Thyroid gland (tissue), 4 donors: ENCODE measurements at regions not wholly inside any gene's neighbourhood (a gene's known extent, or its start where the extent isn't known, plus 50 kb on each side); places are given as distances from the start of the nearest gene placed in this dataset.
"Not testable (repeated sequence)": the region's sequence is repeated elsewhere in the genome, so short reads cannot be mapped to it uniquely, and the experiment has no call there.

Source experiments
- DNase-seq, 2 donors: peaks; one replicate each; pipeline ENCODE4 v3.0.0-alpha.2; 2019
- H3K27ac ChIP-seq, 3 donors: fragments of 200-600 bp; sonication (generic); 1 replicate in 2 of 3; 2 replicates in 1 of 3; pipeline ENCODE4 v1.5.1; 2016 to 2019; ENCODE audit warnings: mild to moderate bottlenecking in 1 of 3, moderate library complexity in 1 of 3
- H3K27me3 ChIP-seq: fragments of 200-600 bp; sonication (generic); one replicate; pipeline ENCODE4 v1.5.1; 2019
- H3K36me3 ChIP-seq, 2 donors: fragments of 200-600 bp; sonication (generic); one replicate each; pipeline ENCODE4 v1.5.1; 2016 to 2019
- H3K4me1 ChIP-seq, 2 donors: fragments of 200-600 bp; sonication (generic); one replicate each; pipeline ENCODE4 v1.5.1; 2017 to 2019
- H3K4me3 ChIP-seq, 3 donors: fragments of 200-600 bp; sonication (generic); replicated peaks in 1 of 3; 1 replicate in 2 of 3; 2 replicates in 1 of 3; pipeline ENCODE4 v1.5.1; 2016; ENCODE audit warnings: mild to moderate bottlenecking in 1 of 3
- H3K9me3 ChIP-seq: fragments of 200-600 bp; sonication (generic); one replicate; pipeline ENCODE4 v1.5.1; 2017
- POLR2A ChIP-seq, 2 donors: fragments of 450-650 bp; IDR thresholded peaks; one replicate each; pipeline ENCODE4 v1.6.1; 2017; ENCODE audit warnings: antibody characterized with exemption in 2 of 2, mild to moderate bottlenecking in 2 of 2, moderate library complexity in 1 of 2
- WGBS, 2 donors: methylation state at CpG; one replicate each; pipeline ENCODE4 v1.1.5; 2017; 5-methylcytosine and 5-hydroxymethylcytosine counted together
- intact Hi-C: fragments of 100-400 bp; cut with DNase I; formaldehyde crosslinking; loops from one replicate; pipeline ENCODE4 v1.15.1; 2023
- TF ChIP-seq, protein P1 (sequence below), 6 experiments: fragments of 200-600 bp in 3 of 6; fragments of 450-650 bp in 3 of 6; sonication (generic) in 3 of 6; IDR thresholded peaks; one replicate each; pipeline ENCODE4 v1.5.1; 2016 to 2019; ENCODE audit warnings: antibody characterized with exemption in 6 of 6, mild to moderate bottlenecking in 2 of 6, inconsistent platforms in 1 of 6, moderate library complexity in 1 of 6

DNA sequence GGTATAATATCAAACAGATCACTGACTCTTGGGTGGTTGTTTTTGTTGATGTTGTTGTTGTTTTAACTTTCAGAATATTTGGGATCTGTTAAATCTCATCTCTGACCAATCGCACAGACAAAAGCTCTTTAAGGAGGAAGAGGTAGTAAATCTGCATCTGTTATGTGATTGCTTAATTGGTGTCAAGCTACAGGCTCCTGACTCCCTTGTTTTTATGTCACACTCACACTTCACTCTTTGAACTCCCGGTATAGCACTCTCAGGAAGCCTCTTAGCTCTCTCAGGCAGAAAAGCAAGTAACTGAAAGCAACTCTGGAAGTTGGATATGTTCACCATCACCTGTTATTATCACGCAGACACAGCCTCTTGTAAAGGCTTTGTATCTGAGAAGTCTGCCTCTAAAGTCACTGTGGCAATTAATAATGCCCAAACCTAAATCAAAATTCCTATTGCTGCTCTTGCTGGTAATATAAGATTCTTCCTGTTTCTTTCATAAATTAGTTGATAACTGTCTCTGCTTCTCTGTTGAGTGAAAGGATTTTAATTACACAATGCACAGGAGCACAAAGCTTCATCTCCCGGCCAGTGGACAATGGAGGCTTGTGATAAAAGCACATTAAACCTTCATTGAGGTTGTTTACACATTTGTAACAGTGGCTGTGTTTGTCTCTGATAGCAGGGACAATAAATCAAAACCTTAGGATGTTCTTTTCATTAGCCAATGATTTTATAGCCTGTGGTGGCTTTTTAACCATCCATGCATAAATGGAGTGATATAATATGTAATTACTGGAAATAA lies 576.7 kb downstream of the MFSD1 start:
- TF ChIP-seq POLR2A (IDR thresholded peaks at IDR 0.05): no peak
- TF ChIP-seq, protein P1, sequence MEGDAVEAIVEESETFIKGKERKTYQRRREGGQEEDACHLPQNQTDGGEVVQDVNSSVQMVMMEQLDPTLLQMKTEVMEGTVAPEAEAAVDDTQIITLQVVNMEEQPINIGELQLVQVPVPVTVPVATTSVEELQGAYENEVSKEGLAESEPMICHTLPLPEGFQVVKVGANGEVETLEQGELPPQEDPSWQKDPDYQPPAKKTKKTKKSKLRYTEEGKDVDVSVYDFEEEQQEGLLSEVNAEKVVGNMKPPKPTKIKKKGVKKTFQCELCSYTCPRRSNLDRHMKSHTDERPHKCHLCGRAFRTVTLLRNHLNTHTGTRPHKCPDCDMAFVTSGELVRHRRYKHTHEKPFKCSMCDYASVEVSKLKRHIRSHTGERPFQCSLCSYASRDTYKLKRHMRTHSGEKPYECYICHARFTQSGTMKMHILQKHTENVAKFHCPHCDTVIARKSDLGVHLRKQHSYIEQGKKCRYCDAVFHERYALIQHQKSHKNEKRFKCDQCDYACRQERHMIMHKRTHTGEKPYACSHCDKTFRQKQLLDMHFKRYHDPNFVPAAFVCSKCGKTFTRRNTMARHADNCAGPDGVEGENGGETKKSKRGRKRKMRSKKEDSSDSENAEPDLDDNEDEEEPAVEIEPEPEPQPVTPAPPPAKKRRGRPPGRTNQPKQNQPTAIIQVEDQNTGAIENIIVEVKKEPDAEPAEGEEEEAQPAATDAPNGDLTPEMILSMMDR (IDR thresholded peaks at IDR 0.05): no peak
- WGBS, 2 donors: 13 to 31% methylated on average over 4 of the region's 4 CpGs
- intact Hi-C loops: no loop called here

DNA sequence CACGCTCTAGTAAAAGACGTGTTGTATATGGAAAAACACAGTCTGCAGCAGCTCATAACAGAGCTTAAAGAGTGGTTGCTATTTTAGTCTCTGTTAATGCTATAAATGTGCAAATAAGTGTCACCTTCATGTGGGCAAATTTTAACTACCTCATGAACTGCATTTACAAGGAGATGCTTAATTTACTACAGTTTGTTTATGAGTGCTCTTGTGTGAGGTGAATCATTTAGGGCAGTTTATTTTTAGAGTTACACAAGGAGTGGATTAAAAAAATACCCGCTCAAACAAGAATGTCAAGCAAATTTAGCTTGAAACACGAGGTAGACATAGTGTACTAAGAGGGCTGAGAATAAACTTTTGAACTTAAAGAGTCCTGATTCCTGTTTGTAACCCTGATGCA lies 579.0 kb downstream of the MFSD1 start:
- no peak for DNase-seq

More for the DNA sequence above, 576.7 kb downstream of the MFSD1 start:
- Histone ChIP-seq H3K4me3 (no peak overlapping the region), H3K4me1 (no peaks in the 10 kb centered on the region), H3K27ac (no peak overlapping the region), H3K36me3 (no peaks in the 10 kb centered on the region), H3K27me3 (no peaks in the 10 kb centered on the region), H3K9me3 (no peaks in the 10 kb centered on the region)
- no peak for DNase-seq

DNA sequence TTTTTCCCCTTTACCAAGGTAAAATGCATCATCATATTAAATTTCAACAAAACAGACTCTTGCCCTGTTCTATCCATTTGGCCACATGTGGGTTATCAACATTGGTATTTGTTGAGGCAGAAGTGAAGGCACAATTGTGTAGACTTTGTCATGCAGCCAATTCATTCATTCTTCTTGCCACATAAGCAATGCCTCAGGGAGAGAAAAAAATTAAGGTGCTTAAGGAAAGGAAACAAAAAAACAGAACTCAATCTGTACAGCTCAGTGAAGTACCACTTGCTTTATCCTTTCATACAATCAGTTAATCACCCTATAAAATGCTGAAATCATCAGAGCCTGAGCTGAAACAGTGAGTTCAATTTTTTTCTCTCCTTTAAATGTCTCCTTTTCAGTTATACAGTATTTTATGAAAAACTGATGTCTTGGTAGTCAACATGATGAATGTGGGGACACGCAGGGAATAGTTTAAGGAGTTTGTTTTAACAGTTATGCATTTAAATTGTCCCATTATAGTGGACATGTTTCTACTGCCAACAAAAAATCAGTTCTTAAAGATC lies 588.9 kb downstream of the MFSD1 start:
- H3K4me3 ChIP-seq: no peak overlapping the region
- H3K36me3 ChIP-seq: no peaks in the 10 kb centered on the region
- no peaks in the 10 kb centered on the region for H3K4me1 ChIP-seq
- intact Hi-C loops: no loop called here
- TF ChIP-seq, protein P1 (IDR thresholded peaks at IDR 0.05): no peak
- no peak for TF ChIP-seq POLR2A (IDR thresholded peaks at IDR 0.05)
- no peak overlapping the region for H3K27ac ChIP-seq
- H3K9me3 ChIP-seq: no peaks in the 10 kb centered on the region
- no peaks in the 10 kb centered on the region for H3K27me3 ChIP-seq
- DNase-seq: no peak
- 61 to 63% methylated on average over 1 of the region's 1 CpG for WGBS, 2 donors

More for the DNA sequence above, 579.0 kb downstream of the MFSD1 start:
- H3K4me1 ChIP-seq: no peaks in the 10 kb centered on the region
- no peaks in the 10 kb centered on the region for H3K27me3 ChIP-seq
- H3K9me3 ChIP-seq: no peaks in the 10 kb centered on the region
- intact Hi-C loops: no loop called here
- TF ChIP-seq, protein P1 (IDR thresholded peaks at IDR 0.05): no peak
- TF ChIP-seq POLR2A (IDR thresholded peaks at IDR 0.05): no peak
- H3K36me3 ChIP-seq: no peaks in the 10 kb centered on the region
- no peak overlapping the region for H3K4me3 ChIP-seq
- H3K27ac ChIP-seq: no peak overlapping the region
- 43 to 55% methylated on average over 4 of the region's 4 CpGs for WGBS, 2 donors

DNA sequence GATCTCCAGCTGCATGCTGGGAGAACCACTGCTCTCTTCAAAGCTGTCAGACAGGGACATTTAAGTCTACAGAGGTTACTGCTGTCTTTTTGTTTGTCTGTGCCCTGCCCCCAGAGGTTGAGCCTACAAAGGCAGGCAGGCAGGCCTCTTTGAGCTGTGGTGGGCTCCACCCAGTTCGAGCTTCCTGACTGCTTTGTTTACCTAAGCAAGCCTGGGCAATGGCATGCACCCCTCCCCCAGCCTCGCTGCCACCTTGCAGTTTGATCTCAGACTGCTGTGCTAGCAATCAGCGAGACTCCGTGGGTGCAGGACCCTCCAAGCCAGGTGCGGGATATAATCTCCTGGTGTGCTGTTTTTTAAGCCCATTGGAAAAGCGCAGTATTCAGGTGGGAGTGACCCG lies 591.0 kb upstream of the IL12A start:
- intact Hi-C loops, H3K36me3 ChIP-seq, H3K4me1 ChIP-seq, H3K9me3 ChIP-seq, H3K27ac ChIP-seq, H3K4me3 ChIP-seq, H3K27me3 ChIP-seq, DNase-seq: not testable (repeated sequence)
- 87 to 93% methylated on average over 7 of the region's 7 CpGs for WGBS, 2 donors

DNA sequence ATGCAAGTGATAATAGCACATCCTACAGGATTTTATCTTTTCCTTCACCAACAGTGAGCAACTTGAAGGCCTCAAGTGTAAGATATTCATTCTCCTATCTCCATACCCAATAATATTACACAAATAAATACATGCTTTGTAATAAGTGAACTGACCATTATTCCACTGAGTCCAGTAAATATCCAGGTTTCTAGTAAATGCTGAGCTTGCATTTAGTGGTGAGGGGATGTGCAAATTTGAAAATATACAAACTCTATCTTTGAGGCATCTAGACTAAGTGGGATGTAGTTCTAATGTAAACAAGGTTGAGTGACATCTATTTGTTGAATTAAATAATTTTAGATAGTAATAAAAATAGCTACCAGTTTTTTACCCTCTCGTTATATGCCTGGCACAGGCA lies 587.6 kb upstream of the IL12A start:
- 72 to 76% methylated on average over 1 of the region's 1 CpG for WGBS, 2 donors
- DNase-seq: no peak
- TF ChIP-seq, protein P1 (IDR thresholded peaks at IDR 0.05): no peak
- TF ChIP-seq POLR2A (IDR thresholded peaks at IDR 0.05): no peak

DNA sequence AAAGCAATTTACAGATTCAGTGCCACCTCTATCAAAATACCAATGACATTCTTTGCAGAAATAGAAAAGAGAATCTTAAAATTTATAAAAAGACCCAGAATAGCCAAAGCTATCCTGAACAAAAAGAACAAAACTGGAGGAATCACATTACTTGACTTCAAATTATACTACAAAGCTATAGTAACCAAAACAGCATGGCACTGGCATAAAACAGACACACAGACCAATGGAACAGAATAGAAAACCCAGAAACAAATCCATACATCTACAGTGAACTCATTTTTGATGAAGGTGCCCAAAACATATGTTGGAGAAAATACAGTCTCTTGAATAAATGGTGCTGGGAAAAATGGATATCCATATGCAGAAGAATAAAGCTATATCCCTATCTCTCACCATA lies 578.9 kb upstream of the IL12A start:
- H3K36me3 ChIP-seq, H3K9me3 ChIP-seq, H3K4me1 ChIP-seq, intact Hi-C loops, DNase-seq, H3K27me3 ChIP-seq, H3K27ac ChIP-seq, H3K4me3 ChIP-seq: not testable (repeated sequence)

More for the DNA sequence above, 587.6 kb upstream of the IL12A start:
- Histone ChIP-seq H3K36me3 (no peaks in the 10 kb centered on the region), H3K27ac (no peak overlapping the region), H3K9me3 (no peaks in the 10 kb centered on the region), H3K4me1 (no peaks in the 10 kb centered on the region), H3K27me3 (no peaks in the 10 kb centered on the region), H3K4me3 (no peak overlapping the region)
- intact Hi-C loops: no loop called here
